ENCODE measurements at regions not wholly inside any gene's neighbourhood (a gene's known extent, or its start where the extent isn't known, plus 50 kb on each side); places are given as distances from the start of the nearest gene placed in this dataset.
"Not testable (repeated sequence)": the region's sequence is repeated elsewhere in the genome, so short reads cannot be mapped to it uniquely, and the experiment has no call there.

DNA sequence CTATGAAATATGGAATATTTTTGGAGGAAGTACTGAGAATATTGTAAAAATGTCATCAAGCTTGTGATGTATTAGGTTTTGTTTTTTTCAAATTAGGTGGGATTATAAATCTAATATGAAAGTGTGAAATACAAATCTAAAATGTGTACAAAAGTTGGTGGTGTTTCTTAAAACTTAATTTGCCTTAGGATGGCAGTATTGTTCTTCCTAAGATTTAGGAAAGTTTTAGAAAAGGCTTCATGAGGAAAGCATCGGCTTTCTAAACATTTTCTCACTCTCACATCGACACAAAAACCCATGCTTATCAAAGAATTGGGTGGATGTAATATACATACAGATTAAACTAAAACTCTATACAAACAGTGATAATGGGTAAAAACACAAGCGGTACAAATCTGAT lies 972.0 kb upstream of the PCDH20 start:
- CTCF ChIA-PET (ENCODE audit: low intra/inter-chr PET ratio, low total read pairs), result no interaction called here
- ATAC-seq (no peak), DNase-seq (ENCODE audit: low spot score) (no peak), FAIRE-seq (no peak)
- no peak for TF ChIP-seq ETV5 (CRISPR knock-in tag; IDR thresholded peaks at IDR 0.05; ENCODE audit: borderline replicate concordance)
- no peak for TF ChIP-seq KDM2A (CRISPR knock-in tag; IDR thresholded peaks at IDR 0.05; ENCODE audit: borderline replicate concordance, low read depth)
- no peak for TF ChIP-seq HNF4G (IDR thresholded peaks at IDR 0.05; ENCODE audit: borderline replicate concordance, low read depth, low read length)
- no peak for TF ChIP-seq HNF4G (CRISPR knock-in tag; IDR thresholded peaks at IDR 0.05; ENCODE audit: borderline replicate concordance, low read depth)
- TF ChIP-seq, protein P1, sequence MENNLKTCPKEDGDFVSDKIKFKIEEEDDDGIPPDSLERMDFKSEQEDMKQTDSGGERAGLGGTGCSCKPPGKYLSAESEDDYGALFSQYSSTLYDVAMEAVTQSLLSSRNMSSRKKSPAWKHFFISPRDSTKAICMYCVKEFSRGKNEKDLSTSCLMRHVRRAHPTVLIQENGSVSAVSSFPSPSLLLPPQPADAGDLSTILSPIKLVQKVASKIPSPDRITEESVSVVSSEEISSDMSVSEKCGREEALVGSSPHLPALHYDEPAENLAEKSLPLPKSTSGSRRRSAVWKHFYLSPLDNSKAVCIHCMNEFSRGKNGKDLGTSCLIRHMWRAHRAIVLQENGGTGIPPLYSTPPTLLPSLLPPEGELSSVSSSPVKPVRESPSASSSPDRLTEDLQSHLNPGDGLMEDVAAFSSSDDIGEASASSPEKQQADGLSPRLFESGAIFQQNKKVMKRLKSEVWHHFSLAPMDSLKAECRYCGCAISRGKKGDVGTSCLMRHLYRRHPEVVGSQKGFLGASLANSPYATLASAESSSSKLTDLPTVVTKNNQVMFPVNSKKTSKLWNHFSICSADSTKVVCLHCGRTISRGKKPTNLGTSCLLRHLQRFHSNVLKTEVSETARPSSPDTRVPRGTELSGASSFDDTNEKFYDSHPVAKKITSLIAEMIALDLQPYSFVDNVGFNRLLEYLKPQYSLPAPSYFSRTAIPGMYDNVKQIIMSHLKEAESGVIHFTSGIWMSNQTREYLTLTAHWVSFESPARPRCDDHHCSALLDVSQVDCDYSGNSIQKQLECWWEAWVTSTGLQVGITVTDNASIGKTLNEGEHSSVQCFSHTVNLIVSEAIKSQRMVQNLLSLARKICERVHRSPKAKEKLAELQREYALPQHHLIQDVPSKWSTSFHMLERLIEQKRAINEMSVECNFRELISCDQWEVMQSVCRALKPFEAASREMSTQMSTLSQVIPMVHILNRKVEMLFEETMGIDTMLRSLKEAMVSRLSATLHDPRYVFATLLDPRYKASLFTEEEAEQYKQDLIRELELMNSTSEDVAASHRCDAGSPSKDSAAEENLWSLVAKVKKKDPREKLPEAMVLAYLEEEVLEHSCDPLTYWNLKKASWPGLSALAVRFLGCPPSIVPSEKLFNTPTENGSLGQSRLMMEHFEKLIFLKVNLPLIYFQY (CRISPR knock-in tag; IDR thresholded peaks at IDR 0.05; ENCODE audit: borderline replicate concordance), result no peak
- Histone ChIP-seq H3K27me3 (ENCODE audit: control insufficient read depth in 1 of 2, insufficient read depth in 2 of 2, low read length in 2 of 2) (no peaks in the 10 kb centered on the region), H3K9me3 (ENCODE audit: low read length) (no peaks in the 10 kb centered on the region), H2AFZ (ENCODE audit: low read length) (no peak overlapping the region), H3K79me2 (ENCODE audit: insufficient read depth, low read length) (no peaks in the 10 kb centered on the region), H3K4me2 (ENCODE audit: low read depth, low read length) (no peak overlapping the region), H3K4me3 (replicated peaks in 1 of 3; ENCODE audit: insufficient read depth in 1 of 3, low read depth in 2 of 3, low read length in 3 of 3) (no peak overlapping the region), H4K20me1 (ENCODE audit: insufficient read depth, low read length) (no peaks in the 10 kb centered on the region), H3K27ac (ENCODE audit: extremely low read length, insufficient read depth, low read length) (no peak overlapping the region), H3K4me1 (ENCODE audit: insufficient read depth, low read length) (no peaks in the 10 kb centered on the region), H3K9ac (ENCODE audit: insufficient read depth, low read depth, low read length) (no peak overlapping the region), H3K36me3 (replicated peaks in 1 of 2; ENCODE audit: control insufficient read depth in 1 of 2, insufficient read depth in 2 of 2, low read length in 2 of 2) (no peaks in the 10 kb centered on the region)
- intact Hi-C loops (cut with micrococcal nuclease; ENCODE audit: unreplicated experiment), result no loop called here
- in situ Hi-C loops (cut with HindIII; ENCODE audit: extremely low pct_ligation_motif_present, low pct_unique_long_range_greater_than_20kb), result no loop called here
- whole genome bisulfite sequencing (ENCODE audit: low lambda C conversion rate), result under 1% methylated on average over 3 of the region's 3 CpGs
- BruUV-seq (replicated peaks), result no TSS peak
- POLR2A ChIA-PET, result no interaction called here

DNA sequence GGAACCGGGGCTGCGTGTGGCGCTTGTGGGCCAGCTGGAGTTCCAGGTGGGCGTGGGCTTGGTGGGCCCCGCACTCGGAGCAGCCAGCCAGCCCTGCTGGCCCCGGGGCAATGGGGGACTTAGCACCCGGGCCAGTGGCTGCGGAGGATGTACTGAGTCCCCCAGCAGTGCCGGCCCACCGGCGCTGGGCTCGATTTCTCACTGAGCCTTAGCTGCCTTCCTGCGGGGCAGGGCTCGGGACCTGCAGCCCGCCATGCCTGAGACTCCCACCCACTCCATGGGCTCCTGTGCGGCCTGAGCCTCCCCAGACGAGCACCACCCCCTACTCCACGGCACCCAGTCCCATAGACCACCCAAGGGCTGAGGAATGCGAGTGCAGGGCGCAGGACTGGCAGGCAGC lies 963.6 kb upstream of the PCDH20 start:
- H3K27me3 ChIP-seq (ENCODE audit: control insufficient read depth in 1 of 2, insufficient read depth in 2 of 2, low read length in 2 of 2); in situ Hi-C loops (cut with HindIII; ENCODE audit: extremely low pct_ligation_motif_present, low pct_unique_long_range_greater_than_20kb); intact Hi-C loops (cut with micrococcal nuclease; ENCODE audit: unreplicated experiment); H3K4me1 ChIP-seq (ENCODE audit: insufficient read depth, low read length); H4K20me1 ChIP-seq (ENCODE audit: insufficient read depth, low read length); H3K27ac ChIP-seq (ENCODE audit: extremely low read length, insufficient read depth, low read length); H3K9ac ChIP-seq (ENCODE audit: insufficient read depth, low read depth, low read length); DNase-seq (ENCODE audit: low spot score); FAIRE-seq; ATAC-seq; H3K4me2 ChIP-seq (ENCODE audit: low read depth, low read length); H3K9me3 ChIP-seq (ENCODE audit: low read length); POLR2A ChIA-PET; CTCF ChIA-PET (ENCODE audit: low intra/inter-chr PET ratio, low total read pairs); BruUV-seq (replicated peaks); H3K36me3 ChIP-seq (replicated peaks in 1 of 2; ENCODE audit: control insufficient read depth in 1 of 2, insufficient read depth in 2 of 2, low read length in 2 of 2); H2AFZ ChIP-seq (ENCODE audit: low read length); H3K4me3 ChIP-seq (replicated peaks in 1 of 3; ENCODE audit: insufficient read depth in 1 of 3, low read depth in 2 of 3, low read length in 3 of 3); H3K79me2 ChIP-seq (ENCODE audit: insufficient read depth, low read length): not testable (repeated sequence)
- WGBS (ENCODE audit: low lambda C conversion rate), result 80% methylated on average over 1 of the region's 21 CpGs
